SK-MEL-5 (cell line): ENCODE measurements at regions not wholly inside any gene's neighbourhood (a gene's known extent, or its start where the extent isn't known, plus 50 kb on each side); places are given as distances from the start of the nearest gene placed in this dataset.

Experiments used
- DNase-seq: peaks from one replicate; pipeline ENCODE4 v3.0.0-alpha.2; 2016; ENCODE audit warnings: low read depth, low spot score
- in situ Hi-C: cut with HindIII; loops from 2 replicates; pipeline ENCODE4 v1.10.0; 2016; ENCODE audit warnings: low sequenced_read_pairs, high pct_unique_total_duplicates, low pct_unique_long_range_greater_than_20kb

DNA sequence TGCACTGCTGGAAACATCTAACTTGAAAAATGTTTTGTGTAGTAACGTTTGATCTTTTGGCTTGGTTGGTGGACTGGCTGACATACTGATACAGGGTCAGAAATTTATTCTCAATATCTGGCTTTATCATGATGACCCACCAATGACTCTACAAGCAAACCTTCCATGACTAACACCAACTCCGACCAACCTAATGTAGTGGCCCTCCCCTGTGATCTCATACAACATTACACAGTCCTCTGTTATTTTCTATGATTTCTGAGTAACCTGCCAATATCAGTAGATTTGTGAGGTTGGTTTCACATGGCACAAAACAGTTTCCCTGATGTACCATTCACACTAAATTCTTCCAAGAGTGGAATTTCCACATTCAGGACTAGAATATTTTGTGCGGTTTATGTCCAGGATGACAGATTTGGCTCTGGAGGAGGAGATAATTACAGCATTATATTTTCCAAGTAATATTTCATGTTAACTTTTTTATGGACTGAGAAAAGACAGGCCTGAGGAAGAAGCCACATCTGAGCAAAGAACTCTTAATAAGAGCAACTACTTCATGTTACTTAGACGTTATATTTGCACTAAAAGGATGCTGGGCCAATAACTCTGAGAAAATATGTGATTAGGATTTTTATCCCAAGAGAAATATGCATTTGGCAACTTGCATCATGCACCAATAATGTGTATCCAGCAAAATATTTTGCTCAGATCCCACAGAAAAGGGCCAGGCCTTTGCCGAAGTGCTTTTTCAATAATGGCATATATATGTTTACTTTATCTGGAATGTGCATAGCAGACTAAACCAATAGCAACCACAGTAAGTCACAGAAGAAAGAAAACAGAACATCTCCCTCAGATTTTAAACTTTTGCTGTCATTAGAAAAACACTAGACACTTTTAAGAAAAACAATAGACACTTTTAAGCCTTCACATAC, 273.4 kb downstream of the KCNN2 start:
- no peak for DNase-seq
- in situ Hi-C loops = no loop called here

DNA sequence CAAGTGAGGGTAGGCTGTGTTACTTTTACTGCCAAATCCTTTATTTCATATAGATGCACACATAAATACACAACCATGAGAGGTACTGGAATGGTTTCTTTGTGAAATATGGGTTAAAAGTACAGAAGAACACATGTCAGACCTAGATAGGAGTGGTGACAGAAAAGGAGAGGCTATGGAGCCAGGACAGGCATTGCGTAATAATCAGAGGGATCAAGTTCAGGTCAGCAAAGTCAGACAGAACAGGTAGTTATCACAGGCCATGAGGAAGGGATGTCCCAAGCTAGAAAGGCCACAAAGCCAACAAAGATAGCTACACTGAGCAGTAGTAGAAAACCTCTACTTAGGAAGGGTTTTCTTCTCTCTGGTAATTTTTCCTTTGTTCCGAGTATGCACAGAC, 272.6 kb downstream of the KCNN2 start:
- in situ Hi-C loops = no loop called here
- DNase-seq = no peak

DNA sequence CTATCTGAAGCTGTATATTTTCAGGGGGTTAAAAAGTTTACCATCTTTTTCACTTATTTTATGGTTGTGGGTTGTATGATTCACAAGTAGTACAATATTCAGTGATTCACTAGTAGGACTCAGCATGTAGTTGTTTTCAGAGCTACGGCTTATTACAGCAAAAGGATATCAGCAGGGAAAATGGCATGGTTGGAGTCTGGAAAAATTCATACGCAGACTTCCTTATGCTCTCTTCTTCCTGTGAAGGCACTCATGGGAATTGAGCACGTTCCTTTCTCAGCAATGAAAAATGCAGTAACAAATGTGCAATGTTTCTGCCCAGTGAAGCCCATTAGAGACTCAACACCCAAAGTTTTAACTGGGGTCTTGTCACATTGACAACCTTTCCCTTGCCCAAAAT, 250.5 kb downstream of the KCNN2 start:
- in situ Hi-C loops = no loop called here
- DNase-seq = no peak

DNA sequence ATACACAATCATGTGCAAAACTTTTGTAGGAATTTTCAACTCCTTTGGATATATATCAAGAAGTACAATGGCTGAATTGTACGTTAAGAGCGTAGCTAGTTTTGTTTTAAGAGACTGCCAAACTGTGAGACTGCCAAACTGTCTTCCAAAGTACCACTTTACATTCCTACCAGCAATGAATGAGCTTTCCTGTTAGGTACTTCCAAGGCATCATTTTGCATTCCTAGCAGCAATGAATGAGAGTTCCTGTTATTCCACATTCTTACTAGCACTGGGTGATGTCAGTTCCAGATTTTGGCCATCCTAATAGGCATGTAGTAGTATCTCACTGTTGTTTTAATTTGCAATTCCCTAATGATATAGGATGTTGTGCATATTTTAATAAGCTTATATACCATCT, 219.3 kb downstream of the KCNN2 start:
- in situ Hi-C loops = no loop called here
- DNase-seq = peak; percentile 89

DNA sequence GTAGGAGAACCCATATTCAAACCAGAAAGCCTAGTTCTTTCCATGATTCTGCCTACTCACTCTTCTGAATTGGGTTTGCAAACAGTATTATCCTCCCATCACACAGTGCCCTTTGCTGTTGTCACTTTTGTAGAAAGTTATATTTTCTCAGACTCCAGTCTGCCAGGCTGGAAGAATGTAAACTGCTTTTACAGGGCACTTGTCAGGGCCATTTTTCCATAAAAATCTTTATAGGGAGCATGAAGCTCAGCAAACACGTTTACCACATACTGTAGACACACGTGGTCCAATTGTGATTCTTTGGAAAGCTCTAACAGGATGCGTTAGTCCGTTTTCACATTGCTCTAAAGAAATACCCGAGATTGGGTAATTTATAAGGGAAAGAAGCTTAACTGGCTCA, 204.0 kb downstream of the KCNN2 start:
- in situ Hi-C loops = no loop called here
- no peak for DNase-seq

DNA sequence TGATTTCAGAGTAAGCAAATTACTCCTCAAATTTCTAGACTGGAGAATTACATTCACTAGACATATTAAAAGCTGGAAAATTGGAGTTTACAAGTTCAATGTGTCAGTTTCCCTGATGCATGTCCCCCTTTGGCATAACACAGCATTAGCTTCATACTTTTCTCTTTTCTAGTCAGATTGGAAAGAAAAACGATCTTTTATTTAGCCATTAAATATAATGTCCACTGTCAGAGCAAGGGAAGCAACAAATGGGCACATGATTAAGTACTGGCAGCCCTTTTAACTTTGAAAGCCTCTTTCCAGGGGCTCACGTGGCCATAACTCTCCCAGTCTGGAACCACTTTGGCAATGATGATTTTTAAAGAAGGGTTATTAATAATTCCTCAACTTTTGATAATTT, 203.3 kb downstream of the KCNN2 start:
- no peak for DNase-seq
- in situ Hi-C loops = no loop called here

DNA sequence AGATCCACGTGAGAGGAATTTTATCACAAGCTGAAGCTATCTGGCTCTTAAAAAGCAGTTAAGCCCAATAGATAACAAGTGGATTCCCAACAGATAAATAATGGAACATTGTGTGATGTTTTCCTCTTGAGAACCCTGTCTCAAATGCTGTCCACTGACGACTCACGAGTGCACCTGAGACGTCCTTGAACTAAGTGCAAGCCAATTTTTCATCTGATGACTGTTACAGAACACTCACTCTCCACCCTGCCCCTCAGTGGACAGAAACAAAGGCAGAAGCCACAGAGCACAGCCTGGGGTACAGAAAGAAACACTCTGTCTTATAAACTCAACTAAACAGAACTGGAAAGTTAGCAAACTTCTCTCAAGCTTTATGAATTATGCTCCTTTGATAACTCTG, 199.5 kb downstream of the KCNN2 start:
- DNase-seq = no peak
- in situ Hi-C loops = no loop called here
